AG08396 (cell line): ENCODE measurements at regions not wholly inside any gene's neighbourhood (a gene's known extent, or its start where the extent isn't known, plus 50 kb on each side); places are given as distances from the start of the nearest gene placed in this dataset.
"Not testable (repeated sequence)": the region's sequence is repeated elsewhere in the genome, so short reads cannot be mapped to it uniquely, and the experiment has no call there.

Source experiments
- DNase-seq: peaks from one replicate; pipeline ENCODE4 v3.0.0; 2012; ENCODE audit warnings: low spot score, mixed read lengths

GRCh38 chr10:52479567-52479966 lies 165.5 kb downstream of the DKK1 start:
- DNase-seq = no peak

- DNase-seq = no peak
Observed at GRCh38 chr10:52481986-52482555, 168.0 kb downstream of the DKK1 start.

- DNase-seq = no peak
Observed at GRCh38 chr10:52483587-52483986, 169.5 kb downstream of the DKK1 start.

GRCh38 chr10:52484206-52485065 lies 170.4 kb downstream of the DKK1 start:
- no peak for DNase-seq

- DNase-seq = no peak
Observed at GRCh38 chr10:52485462-52485861, 171.4 kb downstream of the DKK1 start.

GRCh38 chr10:52486840-52487611 lies 172.9 kb downstream of the DKK1 start:
- DNase-seq = peak; percentile 65

GRCh38 chr10:52488606-52489485 lies 174.8 kb downstream of the DKK1 start:
- peak; percentile 10 for DNase-seq

GRCh38 chr10:52491246-52491995 lies 177.3 kb downstream of the DKK1 start:
- peak; percentile 10 for DNase-seq

- no peak for DNase-seq
Observed at GRCh38 chr10:52499281-52499680, 185.2 kb downstream of the DKK1 start.

- no peak for DNase-seq
Observed at GRCh38 chr10:52500476-52500875, 186.4 kb downstream of the DKK1 start.

- no peak for DNase-seq
Observed at GRCh38 chr10:52502237-52502636, 188.2 kb downstream of the DKK1 start.

GRCh38 chr10:52505341-52505740 lies 191.3 kb downstream of the DKK1 start:
- DNase-seq = not testable (repeated sequence)

- no peak for DNase-seq
Observed at GRCh38 chr10:52514481-52514880, 200.4 kb downstream of the DKK1 start.

GRCh38 chr10:52517012-52517411 lies 202.9 kb downstream of the DKK1 start:
- no peak for DNase-seq

GRCh38 chr10:52523696-52524095 lies 209.6 kb downstream of the DKK1 start:
- DNase-seq = no peak

GRCh38 chr10:52525761-52526160 lies 211.7 kb downstream of the DKK1 start:
- peak; percentile 31 for DNase-seq

GRCh38 chr10:52526251-52526823 lies 212.3 kb downstream of the DKK1 start:
- DNase-seq = no peak

GRCh38 chr10:52532650-52533290 lies 218.7 kb downstream of the DKK1 start:
- no peak for DNase-seq

- DNase-seq = no peak
Observed at GRCh38 chr10:52533986-52534385, 219.9 kb downstream of the DKK1 start.

GRCh38 chr10:52539463-52539862 lies 225.4 kb downstream of the DKK1 start:
- DNase-seq = no peak
